GM19372 (cell line): ENCODE measurements at regions not wholly inside any gene's neighbourhood (a gene's known extent, or its start where the extent isn't known, plus 50 kb on each side); places are given as distances from the start of the nearest gene placed in this dataset.
A peak's percentile ranks its signal among the peaks of the same experiment; 100 is the strongest.

Source experiments
- ATAC-seq: cut with Tn5 transposase; IDR thresholded peaks from one replicate; pipeline ENCODE4 v1.9.1; 2021; ENCODE audit warnings: mild to moderate bottlenecking, low read depth, moderate library complexity; ENCODE audit not compliant: unreplicated experiment

DNA sequence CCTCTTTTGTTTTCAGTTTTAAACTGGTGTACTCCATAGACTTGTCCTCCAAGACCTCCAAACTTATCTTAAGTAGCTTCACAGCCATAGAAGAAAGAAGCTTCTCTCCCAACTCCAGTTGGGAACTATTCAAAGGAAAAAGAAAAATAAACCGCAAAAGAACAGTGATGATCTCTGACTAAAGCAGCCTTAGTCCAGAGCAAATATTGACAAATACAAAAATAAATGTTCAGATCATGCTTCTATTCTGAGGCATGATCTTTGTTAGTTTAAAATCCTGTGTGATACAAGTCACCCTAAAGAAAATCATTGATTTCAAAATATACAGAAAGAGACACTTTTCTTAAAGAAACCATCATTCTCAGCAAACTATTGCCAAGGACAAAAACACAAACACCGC, 373.0 kb upstream of the SMIM30 start:
- ATAC-seq, result no peak

DNA sequence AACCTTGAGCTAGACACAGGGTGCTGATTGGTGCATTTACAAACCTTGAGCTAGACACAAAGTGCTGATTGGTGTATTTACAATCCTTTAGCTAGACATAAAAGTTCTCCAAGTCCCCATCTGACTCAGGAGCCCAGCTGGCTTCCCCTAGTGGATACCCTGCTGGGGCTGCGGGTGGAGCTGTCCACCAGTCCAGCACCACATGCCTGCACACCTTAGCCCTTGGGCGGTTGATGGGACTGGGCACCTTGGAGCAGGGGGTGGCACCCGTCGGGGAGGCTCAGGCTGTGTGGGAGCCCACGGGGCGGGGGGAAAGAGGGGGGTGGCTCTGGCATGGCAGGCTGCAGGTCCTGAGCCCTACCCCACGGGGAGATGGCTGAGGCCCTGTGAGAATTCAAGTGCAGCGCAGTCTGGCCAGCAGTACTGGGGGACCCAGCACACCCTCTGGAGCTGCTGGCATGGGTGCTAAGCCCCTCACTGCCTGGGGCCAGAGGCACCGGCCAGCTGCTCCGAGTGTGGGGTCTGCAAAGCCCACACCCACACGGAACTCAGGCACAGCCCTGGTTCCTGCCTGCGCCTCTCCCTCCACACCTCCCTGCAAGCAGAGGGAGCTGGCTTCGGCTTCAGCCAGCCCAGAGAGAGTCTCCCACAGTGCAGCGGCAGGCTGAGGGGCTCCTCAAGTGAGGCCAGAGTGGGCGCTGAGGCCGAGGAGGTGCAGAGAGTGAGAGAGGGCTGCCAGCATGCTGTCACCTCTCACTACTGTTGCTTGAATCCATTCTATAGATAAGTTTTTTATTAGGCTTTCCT, 369.8 kb upstream of the SMIM30 start:
- no peak for ATAC-seq

DNA sequence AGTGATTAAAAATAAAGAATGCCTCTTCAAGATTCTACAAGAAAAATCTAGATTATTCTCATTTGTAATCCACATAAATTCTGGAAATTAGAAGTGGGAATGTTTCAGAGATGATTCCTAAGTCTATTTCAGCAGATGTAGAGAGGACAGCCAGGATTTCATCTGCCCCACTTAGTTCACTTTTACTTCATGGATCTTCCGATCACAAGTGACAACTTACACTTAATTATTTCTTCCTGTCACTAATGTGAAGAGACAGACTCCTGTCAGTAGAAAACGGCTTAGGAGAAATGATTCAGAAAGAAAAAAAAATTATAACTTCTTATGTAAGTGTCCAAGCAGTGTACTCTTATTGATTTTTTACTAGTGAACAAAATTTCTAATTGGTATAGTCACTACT, 368.2 kb upstream of the SMIM30 start:
- ATAC-seq, result no peak

DNA sequence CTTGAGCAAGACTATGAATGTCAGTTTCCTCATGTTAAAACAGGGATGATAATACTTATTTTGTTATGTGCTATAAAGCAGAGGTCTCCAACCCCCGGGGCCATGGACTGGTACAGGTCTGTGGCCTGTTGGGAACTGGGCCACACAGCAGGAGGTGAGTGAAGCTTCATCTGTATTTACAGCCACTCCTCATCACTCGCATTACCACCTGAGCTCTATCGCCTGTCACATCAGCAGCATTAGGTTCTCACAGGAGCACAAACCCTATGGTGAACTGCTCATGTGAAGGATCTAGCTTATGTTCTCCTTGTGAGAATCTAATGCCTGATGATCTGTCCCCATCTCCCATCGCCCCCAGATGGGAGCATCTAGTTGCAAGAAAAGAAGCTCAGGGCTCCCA, 365.3 kb upstream of the SMIM30 start:
- no peak for ATAC-seq

DNA sequence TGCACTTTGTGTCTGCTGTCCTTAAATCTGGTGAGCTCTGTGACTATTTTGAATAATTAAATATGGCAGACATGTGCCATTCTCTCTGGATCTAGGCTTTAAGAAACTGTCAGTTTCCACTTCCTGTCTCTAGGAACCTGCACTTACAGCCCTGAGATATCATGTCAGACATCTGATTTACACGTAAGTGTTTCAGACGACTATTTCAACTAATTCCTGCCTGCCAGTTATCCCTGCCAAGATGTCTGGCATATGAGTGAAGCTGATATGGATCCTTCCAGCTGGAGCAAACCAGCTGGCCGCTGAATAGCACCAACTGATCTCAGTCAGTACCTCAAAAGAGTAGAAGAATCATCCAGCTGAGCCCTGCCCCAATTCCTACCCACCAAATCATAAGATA, 362.2 kb upstream of the SMIM30 start:
- ATAC-seq, result no peak

DNA sequence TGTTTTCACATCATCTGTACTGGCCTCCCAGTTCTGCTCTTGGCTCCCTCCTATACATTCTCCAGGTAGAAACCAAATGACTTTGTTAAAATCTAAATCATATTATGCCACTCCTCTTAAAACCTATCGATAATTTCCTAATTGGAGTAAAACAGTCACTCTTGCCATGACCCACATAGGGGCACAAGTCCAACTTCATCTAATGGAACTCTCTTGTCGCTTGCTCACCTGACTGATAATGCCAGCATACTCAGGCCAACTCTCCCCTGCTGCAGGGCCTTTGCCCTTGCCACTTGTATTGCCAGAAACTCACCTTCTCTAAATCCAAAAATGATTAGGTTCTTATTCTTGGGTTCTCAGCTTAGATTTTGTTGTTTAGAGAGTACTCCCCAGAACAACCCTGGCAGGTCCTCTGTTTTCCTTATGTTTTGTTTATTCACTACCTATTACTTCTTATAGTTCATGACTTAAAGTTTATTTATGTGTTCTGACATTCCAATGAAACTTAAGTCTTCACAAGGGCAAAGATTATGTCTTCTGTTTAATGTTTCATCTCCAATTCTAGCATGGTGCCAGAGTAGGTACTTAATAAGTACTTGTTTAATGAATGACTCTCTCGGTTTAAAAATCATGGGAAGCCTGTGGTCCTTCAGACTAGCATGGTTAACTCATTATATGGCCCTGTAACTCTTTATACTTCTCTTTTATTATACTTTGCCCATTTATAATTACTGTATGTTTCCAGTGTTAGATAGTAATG, 345.9 kb upstream of the SMIM30 start:
- no peak for ATAC-seq

DNA sequence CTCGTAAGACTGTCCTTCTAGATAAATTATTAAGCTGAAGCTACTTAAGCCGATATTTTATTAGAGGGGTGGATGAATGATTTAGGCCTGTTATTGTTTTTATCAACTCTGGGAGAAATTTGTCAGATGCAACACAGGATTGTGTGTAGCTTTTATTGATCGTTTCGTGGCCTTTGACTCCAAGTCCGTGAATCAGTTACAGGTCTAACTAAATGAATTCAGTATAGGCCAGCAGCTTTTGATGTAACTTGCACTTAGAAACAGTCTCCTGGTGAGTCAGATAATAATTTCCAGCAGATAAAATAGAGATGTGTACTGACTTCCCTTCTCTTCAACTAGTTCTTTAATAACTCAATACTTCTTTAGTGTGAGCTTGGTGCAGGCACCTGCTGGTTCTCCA, 341.7 kb upstream of the SMIM30 start:
- no peak for ATAC-seq

DNA sequence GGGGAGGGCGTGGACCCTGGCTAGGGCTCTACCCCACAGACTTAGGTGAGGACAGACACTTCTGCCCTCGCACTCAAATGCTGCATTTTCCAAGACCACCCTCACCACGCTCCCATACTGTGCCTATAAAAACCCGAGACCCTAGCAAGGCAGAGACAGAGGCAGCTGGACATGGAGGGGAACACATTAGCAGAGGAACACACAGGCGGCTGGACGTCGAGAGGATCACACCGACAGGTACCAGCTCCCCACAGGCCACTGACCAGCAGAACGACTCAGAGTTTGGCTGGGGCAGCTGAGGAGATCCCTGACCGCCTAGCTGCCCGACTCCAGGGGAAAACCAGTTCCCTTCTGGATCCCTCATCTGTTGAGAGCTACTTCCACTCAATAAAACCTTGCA, 338.2 kb upstream of the SMIM30 start:
- no peak for ATAC-seq

DNA sequence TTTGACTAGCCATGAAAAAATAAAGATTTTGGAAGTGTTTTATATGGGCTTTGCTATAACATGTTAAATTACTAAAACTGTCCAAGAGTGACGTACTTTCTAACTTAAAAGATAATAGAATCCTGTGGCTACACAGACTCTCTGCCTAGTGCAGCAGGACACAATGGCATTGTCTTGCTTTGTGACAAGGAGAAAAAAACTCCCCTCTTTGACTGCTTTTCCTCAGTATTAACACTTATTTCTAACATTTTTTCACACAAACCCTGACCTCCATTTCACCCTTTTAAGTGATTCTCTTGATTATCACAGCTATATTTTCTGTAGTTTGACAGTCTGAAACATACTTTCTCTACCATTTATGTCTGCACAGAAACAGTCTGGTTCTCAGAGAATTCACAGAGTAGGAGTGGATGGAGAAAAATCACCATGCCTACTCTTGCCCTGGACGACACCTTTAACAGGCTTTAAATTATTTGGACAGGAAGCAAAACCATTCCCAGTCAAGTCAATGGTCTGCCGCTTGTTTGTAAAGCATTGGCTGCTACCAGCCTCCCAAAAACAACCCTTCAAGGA, 336.3 kb upstream of the SMIM30 start:
- ATAC-seq, result no peak

DNA sequence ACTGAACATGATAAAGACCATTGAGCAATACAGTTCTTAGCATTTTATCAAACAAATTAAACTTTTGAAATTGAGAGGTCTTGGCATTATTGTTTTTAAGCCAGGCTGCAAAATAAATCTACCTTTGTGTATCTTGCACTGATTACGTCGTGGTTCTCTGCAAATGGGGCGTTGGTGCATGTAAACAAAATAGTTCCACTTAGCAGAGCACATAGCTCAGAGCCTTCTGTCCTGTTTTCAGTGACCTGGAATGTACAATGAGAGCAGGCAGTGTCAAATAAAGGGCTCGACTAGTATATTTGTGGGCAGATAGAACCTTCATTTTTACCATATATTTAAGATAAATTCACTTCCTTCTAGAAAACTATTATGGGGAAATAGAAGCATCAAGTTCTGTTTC, 333.9 kb upstream of the SMIM30 start:
- no peak for ATAC-seq

DNA sequence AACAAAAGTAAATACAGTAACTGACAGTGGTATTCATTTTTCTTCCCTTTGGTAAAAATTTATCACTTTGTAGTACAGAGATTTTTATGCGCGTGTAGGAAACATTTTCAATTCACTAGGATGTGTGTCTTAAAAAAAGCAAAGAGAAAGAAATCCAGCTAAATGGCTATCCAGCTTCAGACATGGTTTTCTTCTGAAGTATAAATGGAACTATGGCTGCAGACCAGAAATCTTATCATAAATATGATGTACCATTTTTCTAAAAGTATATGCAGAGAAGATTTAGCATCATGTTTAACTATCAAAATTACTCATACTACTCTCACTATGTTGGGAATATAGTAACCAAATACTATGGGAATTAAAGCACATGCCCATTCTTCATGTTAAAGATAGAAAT, 328.4 kb upstream of the SMIM30 start:
- ATAC-seq, result no peak

DNA sequence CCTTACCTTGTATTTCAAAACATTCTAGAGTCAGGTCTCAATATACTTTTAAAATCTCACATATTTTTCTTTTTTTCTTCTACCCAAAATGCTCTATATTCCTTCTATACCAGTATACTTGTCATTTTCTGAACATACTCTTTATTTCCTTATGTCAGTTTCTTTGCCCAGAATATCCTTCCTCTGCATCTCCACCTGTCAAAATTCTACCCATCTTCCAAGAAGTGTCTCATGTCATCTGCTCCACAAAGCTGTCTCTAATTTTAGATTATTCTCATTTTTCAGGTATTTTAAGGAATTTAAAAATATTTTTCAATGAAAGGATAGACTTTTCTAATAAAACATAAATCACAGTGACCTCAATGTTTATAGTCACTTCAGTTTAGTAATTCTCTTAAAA, 328.0 kb upstream of the SMIM30 start:
- ATAC-seq, result no peak

DNA sequence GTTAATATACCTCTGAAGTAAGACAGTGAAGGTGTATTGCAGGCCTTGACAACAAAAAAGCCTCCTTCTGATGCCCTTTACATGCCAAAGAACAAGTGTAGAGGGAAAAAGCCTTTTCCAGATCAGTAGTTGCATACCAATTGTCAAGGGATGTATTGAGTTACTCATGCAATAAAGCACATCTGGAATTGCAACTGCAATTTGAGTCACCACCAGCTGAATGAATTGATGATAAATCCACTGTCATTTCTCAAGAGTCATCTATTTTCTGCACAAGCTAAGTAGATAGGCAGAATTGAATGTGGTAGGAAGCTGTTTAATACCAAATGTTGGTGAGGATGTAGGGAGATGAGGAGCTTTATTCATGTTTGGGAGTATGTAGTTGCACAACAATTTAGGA, 325.9 kb upstream of the SMIM30 start:
- no peak for ATAC-seq

DNA sequence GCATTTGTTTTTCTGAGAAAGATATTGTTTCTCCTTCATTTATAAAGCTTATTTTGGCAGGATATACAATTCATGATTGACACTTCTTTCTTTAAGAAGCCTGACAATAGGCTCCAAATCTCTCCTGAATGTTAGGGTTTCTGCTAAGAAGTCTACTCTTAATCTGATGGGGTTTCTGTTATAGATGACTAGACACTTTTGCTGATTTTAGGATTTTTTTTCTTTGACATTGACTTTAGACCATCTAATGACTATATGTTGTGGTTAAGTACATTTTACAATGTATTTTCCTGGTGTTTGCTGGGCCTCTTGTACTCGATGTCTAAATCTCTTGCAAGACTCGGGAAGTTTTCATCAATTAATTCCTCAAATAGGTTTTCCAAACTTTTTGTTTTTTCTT, 321.8 kb upstream of the SMIM30 start:
- ATAC-seq, result no peak

DNA sequence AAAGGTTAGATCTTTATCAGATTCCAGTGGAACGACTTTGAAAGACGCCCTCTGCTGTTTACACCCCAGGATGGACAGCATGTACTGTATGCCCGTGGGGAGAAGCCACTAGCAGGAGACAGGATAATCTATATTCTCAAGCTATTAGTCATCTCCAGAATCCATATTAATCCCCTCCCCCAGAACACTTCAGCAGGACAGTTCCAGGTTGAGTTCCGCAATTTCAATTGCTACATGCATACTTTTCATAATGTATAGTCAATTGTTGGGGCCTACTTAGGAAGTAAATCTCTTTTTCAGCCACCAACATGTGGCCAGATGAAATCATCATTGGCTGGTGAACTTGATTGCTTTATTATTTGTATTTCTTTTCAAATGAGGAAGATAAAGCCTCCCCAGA, 313.1 kb upstream of the SMIM30 start:
- no peak for ATAC-seq

DNA sequence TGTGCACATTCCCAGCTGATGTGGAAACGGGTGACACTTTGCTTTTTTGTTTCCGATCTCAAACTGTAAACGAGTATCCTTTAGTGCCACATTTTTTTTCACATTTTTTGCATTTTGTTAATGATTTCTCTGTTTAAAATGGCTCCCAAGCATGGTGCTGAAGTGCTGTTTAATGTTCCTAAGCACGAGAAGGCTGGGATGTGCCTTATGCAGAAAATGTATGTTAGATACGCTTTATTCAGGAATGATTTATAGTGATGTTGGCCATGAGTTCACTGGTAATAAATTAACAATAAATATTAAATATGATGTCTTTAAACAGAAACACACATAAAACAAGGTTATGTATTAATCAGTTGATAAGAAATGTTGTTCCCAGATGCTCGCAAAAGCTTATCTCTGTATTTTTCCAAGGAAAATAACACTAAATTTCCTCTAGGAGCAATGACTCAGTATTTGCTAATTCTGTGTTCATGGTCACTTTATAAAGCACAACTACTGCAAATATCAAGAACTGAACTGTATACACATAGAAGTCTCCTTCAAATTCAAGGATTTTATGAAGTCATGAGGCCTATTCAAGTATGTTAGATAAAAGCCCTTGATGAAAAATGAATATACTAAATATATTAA, 305.9 kb upstream of the SMIM30 start:
- no peak for ATAC-seq

DNA sequence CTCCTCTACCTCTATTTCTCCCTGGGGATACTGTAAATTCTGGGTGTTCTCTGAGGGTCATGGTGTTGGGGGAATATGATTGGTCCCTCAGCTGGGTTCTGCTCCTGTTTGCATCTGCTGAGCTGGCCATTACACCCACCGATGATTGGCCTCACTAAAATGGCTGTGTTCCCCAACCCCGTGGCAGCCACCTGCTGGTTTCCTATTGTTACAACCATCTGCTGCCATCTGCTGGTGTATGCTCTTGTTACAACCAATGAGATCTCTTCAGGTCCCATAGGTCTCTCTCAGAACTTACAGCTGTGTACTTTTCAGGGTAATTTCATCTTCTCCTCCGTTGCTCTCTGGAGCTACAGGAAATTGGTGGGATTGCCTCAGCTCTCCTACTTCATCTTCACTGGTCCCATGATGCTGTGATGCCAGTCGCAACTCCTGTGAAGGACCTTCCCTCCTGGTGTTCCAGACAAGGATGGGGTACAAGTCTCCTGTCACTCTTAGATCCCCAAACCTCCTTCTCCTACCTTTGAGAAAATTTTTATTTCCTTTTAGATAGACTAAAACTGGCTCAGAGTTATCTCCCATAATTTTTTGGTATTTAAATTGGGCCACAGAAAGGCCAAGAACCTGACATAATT, 303.5 kb upstream of the SMIM30 start:
- peak; percentile 100 for ATAC-seq

DNA sequence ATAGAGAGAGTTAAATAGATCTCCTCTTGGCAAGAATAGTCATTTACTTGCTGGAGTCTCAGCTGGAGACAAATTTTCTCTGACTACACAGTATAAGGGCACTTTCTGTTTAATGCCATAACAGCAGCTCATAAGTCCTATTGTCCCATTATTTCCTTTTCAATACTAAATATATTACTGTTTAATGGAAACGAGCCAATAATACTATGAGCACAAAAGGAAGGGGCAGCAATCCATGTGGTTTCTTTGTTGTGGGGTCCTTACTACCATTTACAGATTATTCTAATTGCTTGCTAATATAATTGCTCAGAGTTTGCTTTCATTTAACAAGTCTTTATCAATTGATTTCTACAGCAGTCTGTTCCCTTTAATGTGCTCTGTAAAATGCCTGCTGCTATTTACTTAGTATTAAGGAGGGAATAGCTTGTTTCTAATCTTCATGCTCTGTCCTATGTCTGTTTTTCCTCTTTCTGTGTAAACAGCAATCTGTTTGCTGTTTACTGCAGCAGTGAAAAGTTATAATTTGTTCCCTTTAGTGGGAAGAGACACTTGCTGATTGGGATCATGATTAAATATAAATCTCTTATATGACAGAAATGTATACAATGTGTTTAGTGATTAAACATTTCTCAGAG, 296.2 kb upstream of the SMIM30 start:
- ATAC-seq, result no peak

DNA sequence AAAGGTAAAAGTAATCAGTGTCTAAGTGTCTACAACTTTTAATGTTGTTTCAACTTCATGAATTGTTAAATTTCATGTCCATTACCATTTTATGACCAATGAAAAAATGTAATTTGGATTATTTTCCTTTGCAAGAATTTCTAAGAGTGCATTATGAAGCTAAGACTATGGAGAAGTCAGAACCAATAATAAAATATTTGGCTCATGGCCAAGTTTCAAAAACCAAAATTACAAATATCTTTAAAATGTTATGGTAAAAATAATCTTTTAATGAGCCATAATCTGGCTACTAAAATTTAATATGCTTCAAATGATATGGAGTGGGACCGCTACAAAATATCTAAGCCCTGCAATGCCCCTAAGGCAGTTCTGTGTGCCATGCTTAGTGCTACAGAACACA, 294.1 kb upstream of the SMIM30 start:
- no peak for ATAC-seq

DNA sequence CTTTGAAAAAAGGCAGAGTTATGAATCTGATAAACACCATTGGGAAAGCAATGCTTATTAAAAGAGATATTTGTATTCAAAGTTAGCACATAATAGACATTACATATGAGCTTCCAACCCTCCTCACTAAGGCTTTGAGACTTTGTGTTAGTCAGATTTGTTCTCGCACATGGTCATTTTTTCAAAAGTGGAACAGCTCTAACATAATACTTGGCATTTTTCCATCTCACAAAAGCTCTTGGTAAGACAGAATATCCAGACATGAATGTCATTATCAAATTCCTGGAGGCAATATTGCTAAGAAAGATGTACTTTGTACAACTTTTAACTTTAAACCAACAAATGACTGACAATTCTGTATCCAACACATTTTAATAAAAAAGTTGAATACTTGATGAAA, 292.4 kb upstream of the SMIM30 start:
- no peak for ATAC-seq
